Islet precursor cell (in vitro differentiated cells): ENCODE measurements at regions not wholly inside any gene's neighbourhood (a gene's known extent, or its start where the extent isn't known, plus 50 kb on each side); places are given as distances from the start of the nearest gene placed in this dataset.
"Not testable (repeated sequence)": the region's sequence is repeated elsewhere in the genome, so short reads cannot be mapped to it uniquely, and the experiment has no call there.

Source experiments
- DNase-seq: peaks from one replicate; pipeline ENCODE4 v3.0.0-alpha.2; 2018

DNA sequence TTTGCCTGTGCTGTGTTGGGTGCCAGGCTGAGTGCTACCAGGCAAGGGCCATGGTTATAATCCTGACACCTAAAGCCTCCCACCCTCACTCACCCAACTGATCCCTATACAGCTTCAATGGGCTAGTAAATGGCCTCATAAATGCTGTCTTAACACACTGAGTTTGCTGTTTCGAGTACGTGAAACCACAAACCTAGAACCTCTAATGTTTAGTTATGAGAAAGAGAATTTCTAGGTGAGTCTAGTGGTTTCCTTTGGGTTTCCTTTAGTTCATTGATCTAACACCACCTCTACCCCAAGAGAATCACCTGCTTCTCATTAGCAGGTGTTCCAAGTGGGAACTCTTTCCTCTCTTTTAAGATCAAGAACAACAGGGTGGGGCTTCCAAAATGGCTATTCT, 172.0 kb downstream of the MC4R start:
- DNase-seq = no peak

DNA sequence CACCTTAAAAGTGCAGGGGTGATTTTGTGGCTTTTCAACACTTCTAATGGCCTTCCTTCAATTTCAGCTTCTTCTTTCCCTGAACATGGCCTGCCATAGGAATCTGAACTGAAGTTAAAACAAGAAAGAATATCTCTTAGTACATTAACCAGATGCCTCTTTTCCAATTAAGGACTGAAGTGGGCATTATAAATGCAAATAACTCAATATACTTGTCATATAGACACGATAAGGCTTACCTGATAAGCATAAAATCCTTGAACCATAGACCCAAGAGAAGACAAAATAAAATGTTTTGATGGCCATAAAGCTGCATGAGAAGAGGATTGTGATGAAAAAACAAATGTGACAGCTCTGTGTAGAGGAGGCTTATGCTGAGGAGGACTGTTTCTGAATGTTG, 173.1 kb downstream of the MC4R start:
- DNase-seq = no peak

DNA sequence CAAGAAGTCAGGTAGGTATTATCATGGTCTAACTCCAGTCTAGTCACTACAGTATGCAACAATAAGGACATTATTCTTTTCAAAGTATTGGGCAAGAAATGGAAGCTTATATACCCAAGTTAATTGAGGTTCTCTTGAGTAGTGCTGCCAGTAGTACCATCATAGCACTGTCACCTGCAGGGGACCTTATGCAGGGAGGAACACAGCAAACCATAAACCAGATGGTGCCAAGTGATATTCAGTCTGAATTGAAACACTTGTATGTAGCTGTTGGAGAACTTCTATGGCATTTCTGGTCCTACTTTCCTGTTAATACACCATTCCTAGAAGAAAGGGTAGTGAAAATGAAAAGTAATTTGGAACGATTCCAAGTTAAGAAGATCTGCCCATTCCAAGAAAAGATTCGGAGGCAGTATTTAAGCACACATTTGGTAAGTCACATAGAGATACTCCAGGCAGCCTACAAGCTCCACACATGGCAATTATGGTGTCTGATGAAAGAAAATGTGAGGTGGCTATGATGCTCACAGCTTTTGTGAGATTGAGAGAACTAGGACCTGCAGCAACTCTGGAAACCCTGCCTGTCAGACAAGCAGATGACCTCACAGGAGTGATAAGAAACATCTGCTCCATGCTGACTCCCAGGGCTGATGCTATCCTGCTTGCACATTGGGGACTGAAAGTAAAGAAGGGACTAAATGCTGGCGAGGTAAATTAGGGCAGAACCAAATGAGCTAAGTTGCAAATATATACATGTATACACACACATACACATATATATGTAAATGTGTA, 174.7 kb downstream of the MC4R start:
- no peak for DNase-seq

DNA sequence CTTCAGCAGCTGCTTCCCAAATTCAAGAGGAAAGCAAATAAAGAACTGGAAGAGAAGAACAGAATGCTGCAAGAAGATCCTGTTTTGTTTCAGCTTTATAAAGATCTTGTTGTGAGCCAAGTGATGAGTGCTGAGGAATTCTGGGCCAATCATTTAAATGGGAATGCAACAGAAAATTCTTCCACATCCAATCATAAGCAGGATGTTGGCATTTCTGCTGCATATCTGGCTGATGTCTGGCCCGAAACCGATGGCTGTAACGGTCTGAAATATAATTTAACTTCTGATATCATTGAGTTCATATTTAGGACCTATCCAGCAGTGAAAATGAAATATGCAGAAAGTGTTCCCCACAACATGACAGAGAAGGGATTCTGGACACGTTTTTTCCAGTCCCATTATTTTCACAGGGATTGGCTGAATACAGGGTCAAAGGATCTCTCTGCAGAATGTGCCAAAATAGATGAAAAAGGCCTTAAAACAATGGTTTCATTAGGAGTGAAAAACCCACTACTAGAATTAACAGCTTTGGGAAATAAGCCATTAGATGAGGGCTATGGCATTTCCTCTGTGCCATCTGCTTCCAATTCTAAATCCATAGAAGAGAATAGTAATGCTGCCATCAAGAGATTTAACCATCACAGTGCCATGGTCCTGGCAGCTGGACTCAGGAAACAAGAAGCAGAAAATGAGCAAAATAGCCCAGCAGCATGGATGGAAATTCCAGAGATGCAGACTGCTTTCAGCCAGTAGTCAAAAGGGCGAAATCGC, 175.6 kb downstream of the MC4R start:
- DNase-seq = no peak

DNA sequence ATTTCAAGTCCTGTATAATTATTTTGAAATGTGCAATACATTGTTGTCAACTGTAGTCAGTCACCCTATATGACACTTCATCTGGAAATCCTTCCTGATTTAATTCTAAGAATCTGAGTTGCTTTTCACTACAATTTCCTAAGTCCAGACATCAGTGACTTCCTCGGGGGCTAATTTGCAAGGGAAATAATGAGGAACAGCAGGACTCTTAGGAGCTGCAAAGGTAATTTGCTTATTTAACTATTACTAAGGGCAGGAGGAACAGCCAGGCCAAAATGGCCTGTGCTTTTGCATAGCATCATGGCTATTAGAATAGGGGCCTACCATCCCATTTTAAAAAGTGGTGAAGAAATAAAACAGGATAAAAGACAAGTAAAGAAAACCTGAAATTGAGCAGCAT, 178.8 kb downstream of the MC4R start:
- DNase-seq = no peak

DNA sequence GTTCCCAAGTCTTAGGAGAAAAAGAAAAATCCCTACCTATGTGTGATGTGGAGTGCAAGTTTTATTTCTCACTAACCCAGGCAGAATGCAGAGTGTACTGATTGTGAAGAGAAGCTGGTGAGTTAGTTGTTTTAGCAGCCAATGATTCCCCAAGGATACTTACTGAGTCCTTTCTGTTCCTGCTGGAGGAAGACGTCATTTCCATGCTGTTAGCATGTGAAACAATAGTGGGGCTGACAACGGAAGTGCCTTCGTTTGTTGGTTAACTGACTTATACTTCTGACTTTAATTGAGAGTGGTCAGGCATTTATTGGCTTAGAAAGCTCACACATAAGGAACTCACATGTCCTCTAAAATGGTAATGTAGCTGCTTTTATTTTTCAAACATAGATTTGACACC, 180.6 kb downstream of the MC4R start:
- DNase-seq = no peak

DNA sequence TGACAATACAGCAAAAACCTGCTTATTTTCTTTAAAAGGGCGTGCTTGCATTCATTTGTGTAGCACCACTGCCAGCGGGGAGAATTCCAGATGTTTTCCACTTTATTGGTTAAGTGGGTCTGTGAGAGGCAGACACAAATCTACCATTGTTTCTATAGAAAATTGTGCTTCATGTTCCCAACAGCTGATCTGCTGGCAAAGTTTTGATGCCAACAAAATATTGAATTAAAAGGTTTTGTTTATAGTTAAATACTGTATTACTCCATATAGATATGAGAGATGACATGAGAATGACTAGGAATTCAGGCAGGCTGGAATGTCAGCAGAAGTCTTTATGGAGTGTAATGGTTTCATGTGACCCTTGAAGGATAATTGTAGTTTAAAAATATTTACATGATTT, 182.7 kb downstream of the MC4R start:
- no peak for DNase-seq

DNA sequence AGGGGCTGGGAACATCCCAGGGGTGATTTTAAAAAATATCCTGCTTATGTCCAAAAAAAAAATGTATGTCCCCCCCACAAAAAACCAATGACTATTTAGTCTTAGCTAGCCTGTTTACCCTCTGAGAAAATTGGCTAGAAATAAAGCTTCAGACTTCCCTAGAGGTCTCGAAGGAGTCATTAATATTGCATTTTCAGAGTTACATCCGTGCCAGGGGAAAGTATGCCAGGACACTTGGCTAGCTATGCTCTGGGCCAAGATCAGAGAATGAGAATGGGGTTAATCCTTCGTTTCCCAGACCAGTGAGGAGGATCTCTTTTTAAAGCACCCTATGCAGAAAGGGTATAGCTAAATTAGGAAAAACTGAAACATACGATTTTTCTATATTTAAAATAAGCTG, 183.6 kb downstream of the MC4R start:
- no peak for DNase-seq

DNA sequence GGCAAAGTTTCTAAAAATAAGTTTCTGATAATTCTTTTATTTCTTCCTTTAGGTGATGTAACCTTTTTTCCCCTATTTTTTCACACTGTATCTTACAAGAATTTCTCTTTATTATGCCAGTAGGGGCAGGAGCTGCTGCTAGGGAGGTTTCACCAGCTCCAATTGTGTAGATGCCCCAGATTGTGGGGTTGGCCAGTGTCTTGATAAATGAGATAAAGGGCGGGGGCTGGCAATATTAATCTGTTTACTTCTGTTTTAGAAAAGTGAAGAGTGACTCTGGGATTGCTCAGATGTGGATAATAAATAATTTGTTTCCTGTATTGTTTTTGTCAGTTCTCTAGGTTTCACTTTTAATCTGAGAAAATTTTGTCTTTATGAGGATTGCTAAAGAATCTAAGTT, 190.4 kb downstream of the MC4R start:
- DNase-seq = no peak

DNA sequence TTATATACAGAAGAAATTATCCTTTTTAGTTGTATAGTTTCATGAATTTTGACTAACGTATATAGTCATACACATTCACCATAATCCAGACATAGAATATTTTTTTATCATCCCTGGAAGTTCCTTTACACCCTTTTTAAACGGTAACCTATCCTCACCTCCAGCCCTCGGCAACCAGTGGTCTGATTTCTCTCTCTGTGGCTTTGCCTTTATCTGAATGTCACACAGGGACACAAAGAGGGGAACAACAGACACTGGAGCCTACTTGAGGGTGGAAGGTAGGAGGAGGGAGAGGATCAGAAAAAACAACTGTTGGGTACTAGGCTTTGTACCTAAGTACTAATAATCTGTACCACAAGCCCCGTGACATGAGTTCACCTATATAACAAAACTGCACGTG, 191.9 kb downstream of the MC4R start:
- DNase-seq = no peak

DNA sequence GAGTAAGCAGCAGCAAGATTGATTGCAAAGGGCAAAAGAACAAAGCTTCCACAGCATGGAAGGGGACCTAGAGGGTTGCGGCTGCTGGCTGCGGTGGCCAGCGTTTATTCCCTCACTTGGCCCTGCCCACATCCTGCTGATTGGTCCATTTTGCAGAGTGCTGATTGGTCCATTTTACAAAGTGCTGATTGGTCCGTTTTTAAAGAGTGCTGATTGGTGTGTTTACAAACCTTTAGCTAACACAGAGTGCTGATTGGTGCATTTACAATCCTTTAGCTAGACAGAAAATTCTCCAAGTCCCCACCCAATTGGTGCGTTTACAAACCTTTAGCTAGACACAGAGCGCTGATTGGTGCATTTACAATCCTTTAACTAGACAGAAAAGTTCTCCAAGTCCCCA, 194.4 kb downstream of the MC4R start:
- not testable (repeated sequence) for DNase-seq

DNA sequence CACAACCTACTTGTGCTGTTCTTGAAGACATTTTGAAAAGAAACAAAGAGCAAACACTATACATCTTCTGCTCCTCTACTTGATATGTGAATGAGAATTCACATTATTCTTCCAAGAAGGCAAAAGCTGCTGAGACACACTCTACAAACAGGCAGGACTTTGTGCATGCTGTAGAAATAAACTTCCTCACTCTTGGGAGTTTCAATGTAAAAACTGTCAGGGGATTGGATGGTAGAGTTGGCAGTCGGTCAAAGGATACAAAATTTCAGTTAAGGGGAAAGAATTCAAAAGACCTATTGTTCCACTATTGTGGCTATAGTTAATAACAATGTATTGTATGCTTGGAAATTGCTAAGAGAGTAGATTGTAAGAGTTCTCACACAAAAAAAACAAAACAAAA, 196.3 kb downstream of the MC4R start:
- DNase-seq = no peak

DNA sequence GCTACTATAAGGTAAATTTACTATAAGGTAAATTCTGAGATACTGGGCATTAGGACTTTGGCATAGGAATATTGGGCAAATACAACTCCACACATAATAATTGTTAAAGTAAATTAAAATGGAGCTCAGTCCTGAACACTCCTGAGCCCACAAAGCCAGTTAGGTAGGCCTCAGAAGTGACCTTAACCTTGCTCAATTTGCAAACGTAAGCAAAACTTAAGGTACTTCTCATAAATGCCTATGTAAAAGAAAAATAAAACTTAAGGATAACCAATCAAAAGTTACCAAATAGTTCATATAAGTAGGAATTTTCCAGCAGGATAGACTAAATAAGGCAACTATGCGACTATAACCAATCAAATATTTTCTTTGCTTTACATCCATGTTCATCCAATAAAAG, 197.7 kb downstream of the MC4R start:
- DNase-seq = no peak

DNA sequence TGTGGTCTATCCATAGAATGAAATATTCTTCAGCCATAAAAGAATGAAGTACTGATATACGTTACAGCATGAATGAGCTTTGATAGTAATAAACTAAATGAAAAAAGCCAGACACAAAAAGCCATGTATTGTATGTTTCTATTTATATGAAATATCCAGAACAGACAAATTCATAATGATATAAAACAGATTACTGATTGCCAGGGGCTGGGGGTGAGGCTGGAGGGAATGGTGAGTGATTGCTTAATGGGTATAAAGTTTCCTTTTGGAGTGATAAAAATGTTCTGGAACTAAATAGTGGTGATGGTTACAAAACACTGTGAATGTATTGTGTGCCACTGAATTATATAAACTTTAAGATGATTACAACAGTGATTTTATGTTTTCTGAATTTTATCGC, 200.5 kb downstream of the MC4R start:
- DNase-seq = no peak

DNA sequence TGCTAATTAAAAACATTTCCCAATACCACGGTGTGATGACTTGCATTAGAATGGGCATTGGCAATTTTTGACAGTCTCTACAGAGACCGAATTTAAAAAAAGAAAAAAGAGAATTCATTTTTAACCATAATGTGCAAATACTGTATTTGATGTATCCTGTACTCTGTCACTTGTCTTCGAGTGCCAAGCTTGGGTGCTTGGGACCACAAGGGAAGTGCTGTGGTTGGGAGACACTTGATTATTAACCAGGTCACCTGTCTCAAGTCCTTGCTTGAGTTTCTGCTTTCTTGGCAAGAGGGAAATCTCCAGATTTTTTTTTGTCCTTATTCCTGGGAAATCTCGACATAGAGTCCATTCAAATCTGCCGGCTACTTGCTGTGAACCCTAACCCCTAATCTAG, 209.0 kb downstream of the MC4R start:
- no peak for DNase-seq

DNA sequence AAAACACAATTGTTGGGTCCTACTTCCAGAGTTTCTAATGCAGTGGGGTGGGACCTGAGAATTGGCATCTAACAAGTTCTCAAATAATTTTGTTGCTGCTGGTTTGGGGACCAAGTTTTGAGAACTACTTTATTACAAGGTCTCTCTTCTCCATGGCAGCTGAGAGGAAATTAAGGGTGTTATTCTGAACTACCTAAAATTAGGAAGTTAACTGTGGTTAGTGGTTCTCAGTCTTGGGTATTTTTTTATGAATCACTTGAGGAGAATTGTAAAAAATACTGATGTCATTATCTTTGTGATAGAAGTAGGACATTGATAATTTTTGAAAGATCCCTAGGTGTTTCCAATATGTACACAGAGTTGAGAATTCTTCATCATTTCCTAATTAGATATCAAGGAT, 210.2 kb downstream of the MC4R start:
- no peak for DNase-seq

DNA sequence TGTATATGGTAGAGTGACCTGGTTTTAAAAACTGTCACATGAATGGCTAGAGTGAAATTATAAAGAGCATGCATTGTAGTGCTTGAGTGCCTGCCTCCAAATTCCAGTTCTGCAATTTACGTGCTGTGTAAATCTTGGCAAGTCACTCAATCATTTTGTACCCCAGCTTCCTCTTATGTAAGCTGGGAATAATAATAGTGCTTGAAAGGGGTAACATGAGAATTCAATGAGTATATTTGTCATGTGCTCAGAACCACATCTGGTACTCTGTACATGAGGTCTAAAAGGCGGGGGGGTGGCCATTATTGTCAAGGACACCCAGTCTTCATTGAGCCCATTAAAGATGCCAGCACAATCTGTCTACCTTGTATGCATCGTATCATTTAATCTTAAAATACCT, 214.8 kb downstream of the MC4R start:
- DNase-seq = no peak

DNA sequence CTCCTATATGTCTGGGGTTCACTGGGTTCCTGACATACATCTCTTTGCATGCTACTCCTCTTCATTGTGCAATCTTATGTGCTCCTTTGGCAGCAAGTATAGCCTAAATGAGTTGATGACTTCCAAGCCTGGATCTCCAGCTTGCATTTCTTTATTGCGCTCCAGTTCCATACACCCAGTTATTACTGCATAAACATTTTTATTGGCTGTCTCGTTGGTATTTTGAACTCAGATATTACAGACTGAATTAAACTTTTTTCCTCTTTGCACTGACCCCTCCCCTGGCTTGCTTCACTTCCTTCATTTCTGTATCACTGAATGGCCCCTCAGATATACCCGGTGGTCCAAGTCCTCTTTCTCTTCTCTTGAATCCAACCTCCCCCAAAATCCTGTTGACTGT, 219.2 kb downstream of the MC4R start:
- DNase-seq = no peak

DNA sequence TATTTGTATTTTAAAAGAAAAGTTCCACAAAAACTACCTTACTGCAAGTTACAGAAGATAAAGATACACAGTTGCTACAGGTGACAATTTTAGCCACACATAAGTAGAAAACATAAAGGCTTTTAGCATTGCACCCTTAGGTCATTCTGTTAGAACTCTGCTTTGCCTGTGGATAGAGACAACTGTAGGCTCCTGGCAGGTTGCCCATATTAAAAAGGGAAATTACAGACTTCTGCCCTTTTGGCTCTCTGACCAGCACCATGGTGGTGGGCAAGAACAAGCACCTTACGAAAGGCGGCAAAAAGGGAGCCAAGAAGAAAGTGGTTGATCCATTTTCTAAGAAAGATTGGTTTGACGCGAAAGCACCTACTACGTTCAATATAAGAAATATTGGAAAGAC, 223.3 kb downstream of the MC4R start:
- no peak for DNase-seq

DNA sequence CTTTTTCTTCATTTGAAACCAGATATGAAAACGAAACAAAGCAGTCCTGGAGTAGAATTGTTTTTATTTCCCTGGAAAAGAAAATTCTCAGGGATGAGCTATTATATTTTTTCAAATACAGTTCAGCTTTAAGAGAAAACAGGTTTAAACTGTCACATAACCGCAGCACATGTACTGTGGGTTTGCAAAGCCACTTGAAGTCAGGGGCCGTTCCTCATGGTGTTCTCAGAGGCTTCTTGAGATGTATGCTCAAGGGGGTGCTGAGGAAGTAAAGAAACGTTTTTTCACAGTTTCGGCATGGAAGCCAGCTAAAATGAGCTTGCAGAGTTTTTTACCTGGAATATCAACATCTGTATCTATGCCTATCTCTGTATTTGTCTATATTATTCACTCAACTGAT, 225.3 kb downstream of the MC4R start:
- DNase-seq = no peak

DNA sequence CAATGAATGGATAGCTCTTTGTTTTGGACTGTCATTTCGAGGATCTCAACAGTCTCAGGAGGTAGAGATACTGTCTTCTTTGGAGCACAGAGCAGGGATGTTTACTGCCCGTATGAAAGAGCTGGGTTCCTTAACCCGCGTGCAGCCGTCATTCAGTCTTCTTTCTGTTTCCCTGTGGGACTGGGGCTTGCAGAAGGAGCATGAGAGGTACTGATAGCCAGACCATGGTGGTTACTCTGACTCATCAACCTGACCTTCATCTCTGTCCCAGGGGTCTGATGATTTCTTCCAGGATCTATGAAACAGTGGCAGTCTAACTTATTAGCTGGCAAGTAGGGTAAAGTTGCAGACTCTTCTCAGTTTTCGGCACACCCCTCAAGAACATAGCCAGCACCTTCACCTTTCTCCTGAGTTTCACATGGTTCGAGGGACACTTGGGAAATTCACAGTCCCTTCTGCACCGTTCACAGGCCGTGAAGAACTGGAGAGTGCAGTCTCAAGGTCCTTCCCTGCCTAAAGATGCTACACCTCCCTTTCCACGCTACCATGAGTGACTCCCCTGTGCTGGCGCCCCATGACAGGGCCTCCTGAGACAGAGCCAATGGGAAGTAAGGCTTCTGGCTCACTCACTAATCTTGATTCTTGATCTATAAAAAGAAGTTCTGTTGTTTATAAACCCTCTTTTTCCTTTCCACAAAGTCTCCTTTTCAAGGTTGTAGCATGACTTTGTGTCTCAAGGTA, 226.2 kb downstream of the MC4R start:
- DNase-seq = no peak

DNA sequence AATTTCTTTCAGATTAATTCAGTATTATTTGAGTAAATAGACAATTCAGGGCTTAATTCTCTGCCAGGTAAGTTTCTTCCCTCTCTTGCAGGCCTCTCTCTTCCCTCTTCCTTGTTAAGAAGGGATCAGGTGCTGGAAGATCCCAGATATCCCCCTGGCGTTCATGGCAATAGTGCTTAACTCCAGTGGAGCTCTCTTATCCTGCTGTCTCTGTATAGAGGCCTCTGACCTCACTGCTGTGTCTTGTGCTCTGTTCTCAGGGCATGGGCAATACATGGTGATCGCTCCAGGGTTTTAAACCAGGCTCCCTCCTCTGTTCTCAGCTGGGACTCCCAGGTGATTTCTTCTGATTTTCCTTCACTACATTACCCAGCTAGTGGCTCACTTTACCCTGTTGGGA, 226.8 kb downstream of the MC4R start:
- DNase-seq = no peak

DNA sequence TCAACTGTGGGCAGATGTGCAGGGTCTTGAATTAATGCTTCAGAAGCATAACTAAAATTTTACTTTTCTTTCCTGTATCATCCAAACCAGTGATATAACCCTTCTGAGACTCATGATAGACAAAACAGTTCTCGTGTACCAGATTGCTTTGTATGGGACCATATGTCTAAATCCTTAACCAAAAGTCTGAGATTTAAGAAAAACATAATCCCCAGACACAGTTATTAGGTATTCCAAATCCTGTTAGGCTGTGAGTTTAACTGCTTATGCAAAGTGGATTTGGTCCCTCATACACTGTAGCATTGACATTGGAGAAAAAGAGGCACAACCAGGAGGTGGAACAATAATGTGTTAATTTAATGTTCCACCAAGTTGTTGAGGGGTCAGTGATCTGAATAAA, 235.0 kb downstream of the PMAIP1 start:
- DNase-seq = no peak

DNA sequence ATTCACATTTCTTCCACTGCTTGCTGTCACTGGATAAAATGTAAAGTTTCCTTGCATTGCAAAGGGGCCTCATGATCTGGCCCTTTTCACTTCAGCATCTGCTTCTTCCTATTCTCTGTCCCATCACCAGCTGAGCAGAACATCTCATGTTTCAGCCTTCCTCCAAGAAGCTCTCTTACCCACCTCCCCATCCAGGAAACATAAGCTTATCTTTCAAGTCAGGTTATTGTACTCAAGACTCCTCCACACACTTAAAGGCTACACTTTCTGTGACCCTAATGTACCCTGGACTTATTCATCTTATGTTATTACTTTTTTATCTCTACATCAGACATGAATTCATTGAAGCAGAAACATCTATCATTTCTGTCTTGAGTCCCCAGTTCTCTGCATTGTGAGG, 230.5 kb downstream of the PMAIP1 start:
- no peak for DNase-seq
